Caco-2 (cell line): ENCODE measurements at regions not wholly inside any gene's neighbourhood (a gene's known extent, or its start where the extent isn't known, plus 50 kb on each side); places are given as distances from the start of the nearest gene placed in this dataset.

Experiments used
- BruUV-seq: library from RNA; stranded (reverse); fragments of 400-500 nt; replicated peaks from 2 replicates; lab custom pipeline; 2021; lab: Mats Ljungman, UMichigan
- CTCF ChIA-PET: fragments of 300-600 bp; sonication (Branson Sonifier 250); formaldehyde crosslinking; loops from one replicate; lab custom pipeline; 2022; ENCODE audit warnings: antibody characterized with exemption; lab: Charles Lee
- POLR2A ChIA-PET: fragments of 300-600 bp; sonication (Branson Sonifier 250); formaldehyde crosslinking; loops from one replicate; lab custom pipeline; 2022; ENCODE audit warnings: antibody characterized with exemption; lab: Charles Lee
- DNase-seq, 2 experiments: peaks; one replicate each; pipeline versions ENCODE4 v3.0.0 to v3.0.0-alpha.2; 2020 to 2022
- H3K27me3 ChIP-seq: replicated peaks from 2 replicates; pipeline ENCODE4 v1.6.0; 2011; ENCODE audit warnings: low read length; ENCODE audit not compliant: control insufficient read depth, insufficient read depth
- H3K36me3 ChIP-seq: 2 replicates; pipeline ENCODE4 v1.5.1; 2011; ENCODE audit warnings: low read length; ENCODE audit not compliant: control insufficient read depth, insufficient read depth
- H3K4me1 ChIP-seq: fragments of 250-450 bp; sonication (Bioruptor Pico); 2 replicates; pipeline ENCODE4 v1.5.1; 2020; ENCODE audit warnings: mild to moderate bottlenecking
- H3K4me3 ChIP-seq: 2 replicates; pipeline ENCODE4 v1.5.1; 2011; ENCODE audit warnings: low read depth, mild to moderate bottlenecking, control low read depth, low read length
- H3K9me3 ChIP-seq: fragments of 250-450 bp; sonication (Bioruptor Pico); 2 replicates; pipeline ENCODE4 v1.5.1; 2020; ENCODE audit warnings: mild to moderate bottlenecking, moderate library complexity
- H3K27ac Mint-ChIP-seq: one replicate; pipeline ENCODE4 v1.8.0; 2022; ENCODE audit warnings: mixed read lengths; ENCODE audit not compliant: unreplicated experiment
- H3K27me3 Mint-ChIP-seq: one replicate; pipeline ENCODE4 v1.8.0; 2022; ENCODE audit warnings: mixed read lengths; ENCODE audit not compliant: insufficient read depth, unreplicated experiment
- H3K36me3 Mint-ChIP-seq: one replicate; pipeline ENCODE4 v1.8.0; 2022; ENCODE audit warnings: mild to moderate bottlenecking, mixed read lengths; ENCODE audit not compliant: insufficient read depth, unreplicated experiment
- H3K4me1 Mint-ChIP-seq: one replicate; pipeline ENCODE4 v1.8.0; 2022; ENCODE audit warnings: low read depth, mixed read lengths; ENCODE audit not compliant: unreplicated experiment
- H3K4me3 Mint-ChIP-seq: one replicate; pipeline ENCODE4 v1.8.0; 2022; ENCODE audit warnings: mild to moderate bottlenecking, moderate library complexity, mixed read lengths; ENCODE audit not compliant: unreplicated experiment
- H3K9me3 Mint-ChIP-seq: one replicate; pipeline ENCODE4 v1.8.0; 2022; ENCODE audit warnings: mixed read lengths; ENCODE audit not compliant: unreplicated experiment
- CTCF ChIP-seq, 2 experiments: fragments of 200-600 bp in 1 of 2; IDR thresholded peaks; 1 replicate in 1 of 2; 2 replicates in 1 of 2; pipeline versions ENCODE4 v1.5.1 to v1.8.0; 2011 to 2022; ENCODE audit warnings: antibody characterized with exemption in 1 of 2, control low read depth in 1 of 2, inconsistent platforms in 1 of 2, low read depth in 1 of 2, low read length in 1 of 2, mild to moderate bottlenecking in 1 of 2, moderate library complexity in 1 of 2; ENCODE audit not compliant: insufficient read depth in 1 of 2, severe bottlenecking in 1 of 2, unreplicated experiment in 1 of 2
- intact Hi-C: fragments of 100-400 bp; cut with micrococcal nuclease; formaldehyde crosslinking; loops from one replicate; pipeline ENCODE4 v1.10.0; 2022; ENCODE audit not compliant: unreplicated experiment

- ChIA-PET POLR2A (no interaction called here), CTCF (no interaction called here)
- Histone ChIP-seq H3K9me3 (no peaks in the 10 kb centered on the region; the same call in 1 of the 2 replicates), H3K27me3 (no peaks in the 10 kb centered on the region), H3K36me3 (no peaks in the 10 kb centered on the region), H3K4me3 (no peak overlapping the region), H3K4me1 (peaks cover 42% of the 10 kb centered on the region)
- Mint-ChIP-seq H3K4me1 (peaks cover 37% of the 10 kb centered on the region), H3K9me3 (no peaks in the 10 kb centered on the region), H3K36me3 (peaks cover 12% of the 10 kb centered on the region), H3K27me3 (no peaks in the 10 kb centered on the region), H3K27ac (no peak overlapping the region), H3K4me3 (no peak overlapping the region)
- intact Hi-C loops, result no loop called here
- TF ChIP-seq CTCF (IDR thresholded peaks at IDR 0.05; ENCODE audit: insufficient read depth in 1 of 2, low read depth in 1 of 2, low read length in 1 of 2, severe bottlenecking in 1 of 2, unreplicated experiment in 1 of 2), result no peak
- BruUV-seq, result no TSS peak
- no peak for DNase-seq
Measured at GRCh38 chr3:72454441-72454840, 393.8 kb downstream of the SHQ1 start.

GRCh38 chr3:72453706-72454105, 394.5 kb downstream of the SHQ1 start:
- intact Hi-C loops, result no loop called here
- no peaks in the 10 kb centered on the region; the same call in 1 of the 2 replicates for H3K9me3 ChIP-seq
- peaks cover 29% of the 10 kb centered on the region for H3K4me1 Mint-ChIP-seq
- H3K9me3 Mint-ChIP-seq, result no peaks in the 10 kb centered on the region
- no peak for DNase-seq
- H3K27ac Mint-ChIP-seq, result no peak overlapping the region
- no TSS peak for BruUV-seq
- H3K4me3 Mint-ChIP-seq, result no peak overlapping the region
- CTCF ChIA-PET, result no interaction called here
- no peaks in the 10 kb centered on the region for H3K36me3 ChIP-seq
- peaks cover 35% of the 10 kb centered on the region for H3K4me1 ChIP-seq
- H3K27me3 Mint-ChIP-seq, result no peaks in the 10 kb centered on the region
- H3K27me3 ChIP-seq, result no peaks in the 10 kb centered on the region
- POLR2A ChIA-PET, result no interaction called here
- no peak for TF ChIP-seq CTCF (IDR thresholded peaks at IDR 0.05; ENCODE audit: insufficient read depth in 1 of 2, low read depth in 1 of 2, low read length in 1 of 2, severe bottlenecking in 1 of 2, unreplicated experiment in 1 of 2)
- peaks cover 11% of the 10 kb centered on the region for H3K36me3 Mint-ChIP-seq
- H3K4me3 ChIP-seq, result no peak overlapping the region

GRCh38 chr3:72452745-72453144, 395.5 kb downstream of the SHQ1 start:
- Mint-ChIP-seq H3K27ac (no peak overlapping the region), H3K4me3 (no peak overlapping the region), H3K27me3 (no peaks in the 10 kb centered on the region), H3K4me1 (peaks cover 31% of the 10 kb centered on the region), H3K36me3 (peaks cover 6% of the 10 kb centered on the region), H3K9me3 (no peaks in the 10 kb centered on the region)
- peak in 1 of 2 experiments; percentile 58 for DNase-seq
- Histone ChIP-seq H3K27me3 (no peaks in the 10 kb centered on the region), H3K4me3 (no peak overlapping the region), H3K4me1 (peaks cover 35% of the 10 kb centered on the region), H3K9me3 (no peaks in the 10 kb centered on the region; the same call in 1 of the 2 replicates), H3K36me3 (no peaks in the 10 kb centered on the region)
- ChIA-PET POLR2A (no interaction called here), CTCF (interaction anchor here (0.6 kb wide), 1 partner anchor 62 kb away, joined by 3 read pairs; no protein-coding TSS in a partner anchor)
- intact Hi-C loops, result no loop called here
- no peak for TF ChIP-seq CTCF (IDR thresholded peaks at IDR 0.05; ENCODE audit: insufficient read depth in 1 of 2, low read depth in 1 of 2, low read length in 1 of 2, severe bottlenecking in 1 of 2, unreplicated experiment in 1 of 2)
- BruUV-seq, result no TSS peak
